ENCODE measurements at regions not wholly inside any gene's neighbourhood (a gene's known extent, or its start where the extent isn't known, plus 50 kb on each side); places are given as distances from the start of the nearest gene placed in this dataset.

GRCh38 chr6:48057601-48058000, 53.4 kb downstream of the PTCHD4 start:
- H3K4me1 ChIP-seq (ENCODE audit: control insufficient read depth, insufficient read depth, low read length, poor library complexity, severe bottlenecking): no peaks in the 10 kb centered on the region
- ATAC-seq (ENCODE audit: low read depth in 2 of 2) (no peak), DNase-seq (no peak)
- no peak overlapping the region for H3K27ac ChIP-seq (ENCODE audit: insufficient read depth, low read length, poor library complexity, severe bottlenecking)
- H3K9me3 ChIP-seq (ENCODE audit: control insufficient read depth in 2 of 2, low read length in 2 of 2): no peaks in the 10 kb centered on the region
- no peaks in the 10 kb centered on the region for H3K36me3 ChIP-seq (ENCODE audit: control insufficient read depth, insufficient read depth, low read length)
- Mint-ChIP-seq H3K36me3 (no peaks in the 10 kb centered on the region), H3K9me3 (peaks cover 0 to 4% (median 0%) of the 10 kb centered on the region in 7 donors), H3K27ac (no peak overlapping the region), H3K27me3 (peaks cover 3% of the 10 kb centered on the region), H3K4me3 (no peak overlapping the region), H3K4me1 (no peaks in the 10 kb centered on the region)
- no peak overlapping the region for H3K4me3 ChIP-seq (ENCODE audit: low read depth, low read length)
- no peaks in the 10 kb centered on the region for H3K27me3 ChIP-seq (ENCODE audit: control insufficient read depth, insufficient read depth, low read length)

GRCh38 chr6:48048451-48049146, 62.4 kb downstream of the PTCHD4 start:
- no peaks in the 10 kb centered on the region for H3K4me1 Mint-ChIP-seq
- peaks cover 0 to 5% (median 0%) of the 10 kb centered on the region in 7 donors for H3K9me3 Mint-ChIP-seq
- Histone ChIP-seq H3K4me3 (ENCODE audit: low read depth, low read length) (no peak overlapping the region), H3K4me1 (ENCODE audit: control insufficient read depth, insufficient read depth, low read length, poor library complexity, severe bottlenecking) (no peaks in the 10 kb centered on the region), H3K36me3 (ENCODE audit: control insufficient read depth, insufficient read depth, low read length) (no peaks in the 10 kb centered on the region), H3K27me3 (ENCODE audit: control insufficient read depth, insufficient read depth, low read length) (no peaks in the 10 kb centered on the region), H3K9me3 (ENCODE audit: control insufficient read depth in 2 of 2, low read length in 2 of 2) (no peaks in the 10 kb centered on the region), H3K27ac (ENCODE audit: insufficient read depth, low read length, poor library complexity, severe bottlenecking) (no peak overlapping the region)
- H3K36me3 Mint-ChIP-seq: no peaks in the 10 kb centered on the region
- H3K27me3 Mint-ChIP-seq: no peaks in the 10 kb centered on the region
- H3K27ac Mint-ChIP-seq: no peak overlapping the region
- DNase-seq (no peak), ATAC-seq (ENCODE audit: low read depth in 2 of 2) (no peak)
- H3K4me3 Mint-ChIP-seq: no peak overlapping the region

GRCh38 chr6:48041894-48042293, 69.1 kb downstream of the PTCHD4 start:
- Mint-ChIP-seq H3K27me3 (no peaks in the 10 kb centered on the region), H3K36me3 (no peaks in the 10 kb centered on the region), H3K27ac (no peak overlapping the region), H3K9me3 (peaks cover 0 to 1% (median 0%) of the 10 kb centered on the region in 7 donors), H3K4me1 (no peaks in the 10 kb centered on the region), H3K4me3 (no peak overlapping the region)
- DNase-seq (no peak), ATAC-seq (ENCODE audit: low read depth in 2 of 2) (no peak)
- Histone ChIP-seq H3K4me1 (ENCODE audit: control insufficient read depth, insufficient read depth, low read length, poor library complexity, severe bottlenecking) (no peaks in the 10 kb centered on the region), H3K36me3 (ENCODE audit: control insufficient read depth, insufficient read depth, low read length) (no peaks in the 10 kb centered on the region), H3K27me3 (ENCODE audit: control insufficient read depth, insufficient read depth, low read length) (no peaks in the 10 kb centered on the region), H3K27ac (ENCODE audit: insufficient read depth, low read length, poor library complexity, severe bottlenecking) (no peak overlapping the region), H3K4me3 (ENCODE audit: low read depth, low read length) (no peak overlapping the region), H3K9me3 (ENCODE audit: control insufficient read depth in 2 of 2, low read length in 2 of 2) (no peaks in the 10 kb centered on the region)

- Mint-ChIP-seq H3K27me3 (no peaks in the 10 kb centered on the region), H3K4me1 (no peaks in the 10 kb centered on the region), H3K36me3 (no peaks in the 10 kb centered on the region), H3K27ac (no peak overlapping the region), H3K4me3 (no peak overlapping the region), H3K9me3 (peaks cover 0 to 4% (median 0%) of the 10 kb centered on the region in 7 donors)
- H3K9me3 ChIP-seq (ENCODE audit: control insufficient read depth in 2 of 2, low read length in 2 of 2): no peaks in the 10 kb centered on the region
- H3K4me3 ChIP-seq (ENCODE audit: low read depth, low read length): no peak overlapping the region
- DNase-seq: no peak
- no peaks in the 10 kb centered on the region for H3K4me1 ChIP-seq (ENCODE audit: control insufficient read depth, insufficient read depth, low read length, poor library complexity, severe bottlenecking)
- H3K27ac ChIP-seq (ENCODE audit: insufficient read depth, low read length, poor library complexity, severe bottlenecking): no peak overlapping the region
- no peaks in the 10 kb centered on the region for H3K36me3 ChIP-seq (ENCODE audit: control insufficient read depth, insufficient read depth, low read length)
- no peaks in the 10 kb centered on the region for H3K27me3 ChIP-seq (ENCODE audit: control insufficient read depth, insufficient read depth, low read length)
- ATAC-seq (ENCODE audit: low read depth in 2 of 2): no peak
Measured at GRCh38 chr6:48037946-48038345, 73.1 kb downstream of the PTCHD4 start.

- Mint-ChIP-seq H3K4me3 (no peak overlapping the region), H3K9me3 (peaks cover 0 to 4% (median 0%) of the 10 kb centered on the region in 7 donors), H3K27me3 (no peaks in the 10 kb centered on the region), H3K4me1 (no peaks in the 10 kb centered on the region), H3K27ac (no peak overlapping the region), H3K36me3 (no peaks in the 10 kb centered on the region)
- DNase-seq (no peak), ATAC-seq (ENCODE audit: low read depth in 2 of 2) (no peak)
- H3K36me3 ChIP-seq (ENCODE audit: control insufficient read depth, insufficient read depth, low read length): no peaks in the 10 kb centered on the region
- H3K27me3 ChIP-seq (ENCODE audit: control insufficient read depth, insufficient read depth, low read length): no peaks in the 10 kb centered on the region
- H3K4me3 ChIP-seq (ENCODE audit: low read depth, low read length): no peak overlapping the region
- H3K9me3 ChIP-seq (ENCODE audit: control insufficient read depth in 2 of 2, low read length in 2 of 2): no peaks in the 10 kb centered on the region
- no peaks in the 10 kb centered on the region for H3K4me1 ChIP-seq (ENCODE audit: control insufficient read depth, insufficient read depth, low read length, poor library complexity, severe bottlenecking)
- H3K27ac ChIP-seq (ENCODE audit: insufficient read depth, low read length, poor library complexity, severe bottlenecking): no peak overlapping the region
Measured at GRCh38 chr6:48036316-48036715, 74.7 kb downstream of the PTCHD4 start.

- H3K36me3 ChIP-seq (ENCODE audit: control insufficient read depth, insufficient read depth, low read length): no peaks in the 10 kb centered on the region
- no peak overlapping the region for H3K27ac ChIP-seq (ENCODE audit: insufficient read depth, low read length, poor library complexity, severe bottlenecking)
- Mint-ChIP-seq H3K4me1 (peaks cover 0 to 1% (median 0%) of the 10 kb centered on the region in 4 donors), H3K4me3 (no peak overlapping the region), H3K36me3 (no peaks in the 10 kb centered on the region), H3K27me3 (no peaks in the 10 kb centered on the region), H3K27ac (no peak overlapping the region), H3K9me3 (peaks cover 0 to 4% (median 0%) of the 10 kb centered on the region in 7 donors)
- H3K4me3 ChIP-seq (ENCODE audit: low read depth, low read length): no peak overlapping the region
- no peak for ATAC-seq (ENCODE audit: low read depth in 2 of 2)
- H3K27me3 ChIP-seq (ENCODE audit: control insufficient read depth, insufficient read depth, low read length): no peaks in the 10 kb centered on the region
- DNase-seq: no peak
- no peaks in the 10 kb centered on the region for H3K9me3 ChIP-seq (ENCODE audit: control insufficient read depth in 2 of 2, low read length in 2 of 2)
- no peaks in the 10 kb centered on the region for H3K4me1 ChIP-seq (ENCODE audit: control insufficient read depth, insufficient read depth, low read length, poor library complexity, severe bottlenecking)
Measured at GRCh38 chr6:48032151-48032550, 78.8 kb downstream of the PTCHD4 start.

GRCh38 chr6:48031711-48032110, 79.3 kb downstream of the PTCHD4 start:
- Histone ChIP-seq H3K36me3 (ENCODE audit: control insufficient read depth, insufficient read depth, low read length) (no peaks in the 10 kb centered on the region), H3K27me3 (ENCODE audit: control insufficient read depth, insufficient read depth, low read length) (no peaks in the 10 kb centered on the region), H3K4me1 (ENCODE audit: control insufficient read depth, insufficient read depth, low read length, poor library complexity, severe bottlenecking) (no peaks in the 10 kb centered on the region), H3K4me3 (ENCODE audit: low read depth, low read length) (no peak overlapping the region), H3K27ac (ENCODE audit: insufficient read depth, low read length, poor library complexity, severe bottlenecking) (no peak overlapping the region), H3K9me3 (ENCODE audit: control insufficient read depth in 2 of 2, low read length in 2 of 2) (no peaks in the 10 kb centered on the region)
- Mint-ChIP-seq H3K27ac (no peak overlapping the region), H3K36me3 (no peaks in the 10 kb centered on the region), H3K4me1 (peaks cover 0 to 1% (median 0%) of the 10 kb centered on the region in 4 donors), H3K27me3 (no peaks in the 10 kb centered on the region), H3K9me3 (peaks cover 0 to 4% (median 0%) of the 10 kb centered on the region in 7 donors), H3K4me3 (no peak overlapping the region)
- ATAC-seq (ENCODE audit: low read depth in 2 of 2) (no peak), DNase-seq (no peak)

Data from CD4-positive, CD25-positive, alpha-beta regulatory T cell (primary cell).